ENCODE measurements at regions not wholly inside any gene's neighbourhood (a gene's known extent, or its start where the extent isn't known, plus 50 kb on each side); places are given as distances from the start of the nearest gene placed in this dataset.
A peak's percentile ranks its signal among the peaks of the same experiment; 100 is the strongest.
"Not testable (repeated sequence)": the region's sequence is repeated elsewhere in the genome, so short reads cannot be mapped to it uniquely, and the experiment has no call there.

GRCh38 chr14:71552809-71553208 is 379.4 kb upstream of the RGS6 start:
- DNase-seq (ENCODE audit: low spot score) (no peak), ATAC-seq (no peak)
- intact Hi-C loops (cut with DNase I) = no loop called here

GRCh38 chr14:71553779-71554178 is 378.4 kb upstream of the RGS6 start:
- DNase-seq (ENCODE audit: low spot score) = no peak
- intact Hi-C loops (cut with DNase I) = no loop called here
- no peak for ATAC-seq

- ATAC-seq (no peak), DNase-seq (ENCODE audit: low spot score) (no peak)
- intact Hi-C loops (cut with DNase I) = no loop called here
Observed at GRCh38 chr14:71554323-71554722, 377.9 kb upstream of the RGS6 start.

GRCh38 chr14:71554959-71555612 is 377.1 kb upstream of the RGS6 start:
- intact Hi-C loops (cut with DNase I) = no loop called here
- DNase-seq (ENCODE audit: low spot score) (no peak), ATAC-seq (no peak)

- intact Hi-C loops (cut with DNase I) = no loop called here
- ATAC-seq (no peak), DNase-seq (ENCODE audit: low spot score) (no peak)
Observed at GRCh38 chr14:71555654-71556559, 376.3 kb upstream of the RGS6 start.

GRCh38 chr14:71556730-71557129 is 375.5 kb upstream of the RGS6 start:
- DNase-seq (ENCODE audit: low spot score) (no peak), ATAC-seq (no peak)
- intact Hi-C loops (cut with DNase I) = no loop called here

- ATAC-seq (no peak), DNase-seq (ENCODE audit: low spot score) (no peak)
- intact Hi-C loops (cut with DNase I) = no loop called here
Observed at GRCh38 chr14:71557351-71557750, 374.9 kb upstream of the RGS6 start.

GRCh38 chr14:71558943-71559342 is 373.3 kb upstream of the RGS6 start:
- intact Hi-C loops (cut with DNase I); ATAC-seq; DNase-seq (ENCODE audit: low spot score): not testable (repeated sequence)

GRCh38 chr14:71560751-71561150 is 371.5 kb upstream of the RGS6 start:
- ATAC-seq = no peak

GRCh38 chr14:71563492-71564153 is 368.6 kb upstream of the RGS6 start:
- ATAC-seq = no peak
- no peak for DNase-seq (ENCODE audit: low spot score)
- intact Hi-C loops (cut with DNase I) = no loop called here

More at GRCh38 chr14:71560751-71561150, 371.5 kb upstream of the RGS6 start:
- intact Hi-C loops (cut with DNase I) = no loop called here
- no peak for DNase-seq (ENCODE audit: low spot score)

GRCh38 chr14:71566276-71566675 is 366.0 kb upstream of the RGS6 start:
- ATAC-seq (no peak), DNase-seq (ENCODE audit: low spot score) (no peak)
- intact Hi-C loops (cut with DNase I) = no loop called here

- ATAC-seq; intact Hi-C loops (cut with DNase I): not testable (repeated sequence)
Observed at GRCh38 chr14:71567499-71568133, 364.6 kb upstream of the RGS6 start.

GRCh38 chr14:71574976-71575375 is 357.3 kb upstream of the RGS6 start:
- intact Hi-C loops (cut with DNase I) = no loop called here
- ATAC-seq (peak; percentile 78), DNase-seq (ENCODE audit: low spot score) (no peak)

More at GRCh38 chr14:71567499-71568133, 364.6 kb upstream of the RGS6 start:
- not testable (repeated sequence) for DNase-seq (ENCODE audit: low spot score)

GRCh38 chr14:71576472-71576871 is 355.8 kb upstream of the RGS6 start:
- ATAC-seq = no peak
- intact Hi-C loops (cut with DNase I) = no loop called here
- DNase-seq (ENCODE audit: low spot score) = no peak

- no peak for DNase-seq (ENCODE audit: low spot score)
- intact Hi-C loops (cut with DNase I) = no loop called here
- no peak for ATAC-seq
Observed at GRCh38 chr14:71579331-71579730, 352.9 kb upstream of the RGS6 start.

GRCh38 chr14:71582705-71583104 is 349.5 kb upstream of the RGS6 start:
- intact Hi-C loops (cut with DNase I) = no loop called here
- no peak for ATAC-seq
- DNase-seq (ENCODE audit: low spot score) = no peak

- ATAC-seq = no peak
- no peak for DNase-seq (ENCODE audit: low spot score)
- intact Hi-C loops (cut with DNase I) = no loop called here
Observed at GRCh38 chr14:71583194-71583593, 349.0 kb upstream of the RGS6 start.

GRCh38 chr14:71583705-71584104 is 348.5 kb upstream of the RGS6 start:
- ATAC-seq (no peak), DNase-seq (ENCODE audit: low spot score) (no peak)
- intact Hi-C loops (cut with DNase I) = no loop called here

- intact Hi-C loops (cut with DNase I) = no loop called here
- no peak for ATAC-seq
- no peak for DNase-seq (ENCODE audit: low spot score)
Observed at GRCh38 chr14:71585361-71585760, 346.9 kb upstream of the RGS6 start.
